Urothelium cell line (cell line): ENCODE measurements at regions not wholly inside any gene's neighbourhood (a gene's known extent, or its start where the extent isn't known, plus 50 kb on each side); places are given as distances from the start of the nearest gene placed in this dataset.

Experiments used
- DNase-seq: peaks from one replicate; pipeline ENCODE4 v3.0.0; 2011; ENCODE audit warnings: low spot score, mixed read lengths
- FAIRE-seq: peaks from 2 replicates; lab custom pipeline; 2011; peaks lifted over from hg19 to GRCh38; lab: Jason Lieb, UNC

- FAIRE-seq, result no peak
- DNase-seq, result no peak
Observed at GRCh38 chr1:201740086-201740541, 88.8 kb upstream of the IPO9 start.

GRCh38 chr1:201740670-201741111 lies 88.3 kb upstream of the IPO9 start:
- DNase-seq (no peak), FAIRE-seq (no peak)

GRCh38 chr1:201741763-201742342 lies 87.1 kb upstream of the IPO9 start:
- no peak for FAIRE-seq

GRCh38 chr1:201742476-201742875 lies 86.5 kb upstream of the IPO9 start:
- DNase-seq (no peak), FAIRE-seq (no peak)

More at GRCh38 chr1:201741763-201742342, 87.1 kb upstream of the IPO9 start:
- DNase-seq, result no peak

- DNase-seq (no peak), FAIRE-seq (no peak)
Observed at GRCh38 chr1:201742955-201743805, 85.8 kb upstream of the IPO9 start.

GRCh38 chr1:201745023-201745422 lies 83.9 kb upstream of the IPO9 start:
- FAIRE-seq, result no peak

GRCh38 chr1:201746156-201746555 lies 82.8 kb upstream of the IPO9 start:
- FAIRE-seq, result no peak

More at GRCh38 chr1:201745023-201745422, 83.9 kb upstream of the IPO9 start:
- DNase-seq, result no peak

GRCh38 chr1:201747261-201747660 lies 81.7 kb upstream of the IPO9 start:
- no peak for FAIRE-seq
- no peak for DNase-seq

More at GRCh38 chr1:201746156-201746555, 82.8 kb upstream of the IPO9 start:
- no peak for DNase-seq

- no peak for DNase-seq
- FAIRE-seq, result no peak
Observed at GRCh38 chr1:201748335-201748734, 80.6 kb upstream of the IPO9 start.

- no peak for FAIRE-seq
- no peak for DNase-seq
Observed at GRCh38 chr1:201749059-201749690, 79.8 kb upstream of the IPO9 start.

GRCh38 chr1:201750120-201750519 lies 78.8 kb upstream of the IPO9 start:
- no peak for FAIRE-seq

GRCh38 chr1:201750934-201751333 lies 78.0 kb upstream of the IPO9 start:
- DNase-seq, result no peak
- FAIRE-seq, result no peak

More at GRCh38 chr1:201750120-201750519, 78.8 kb upstream of the IPO9 start:
- DNase-seq, result no peak

- no peak for DNase-seq
- no peak for FAIRE-seq
Observed at GRCh38 chr1:201751872-201752271, 77.1 kb upstream of the IPO9 start.

GRCh38 chr1:201752333-201752732 lies 76.6 kb upstream of the IPO9 start:
- DNase-seq, result no peak
- FAIRE-seq, result no peak

GRCh38 chr1:201753492-201753891 lies 75.5 kb upstream of the IPO9 start:
- DNase-seq (no peak), FAIRE-seq (no peak)

- no peak for FAIRE-seq
Observed at GRCh38 chr1:201754353-201754752, 74.6 kb upstream of the IPO9 start.

GRCh38 chr1:201755200-201755599 lies 73.8 kb upstream of the IPO9 start:
- DNase-seq, result no peak
- FAIRE-seq, result no peak

More at GRCh38 chr1:201754353-201754752, 74.6 kb upstream of the IPO9 start:
- DNase-seq, result no peak

- FAIRE-seq (no peak), DNase-seq (no peak)
Observed at GRCh38 chr1:201756406-201756805, 72.6 kb upstream of the IPO9 start.

GRCh38 chr1:201758499-201759050 lies 70.4 kb upstream of the IPO9 start:
- DNase-seq (no peak), FAIRE-seq (no peak)

GRCh38 chr1:201759194-201759815 lies 69.7 kb upstream of the IPO9 start:
- FAIRE-seq, result no peak
- no peak for DNase-seq

- DNase-seq (no peak), FAIRE-seq (no peak)
Observed at GRCh38 chr1:201760516-201760915, 68.4 kb upstream of the IPO9 start.
